Esophagus muscularis mucosa (tissue), 4 donors: ENCODE measurements at regions not wholly inside any gene's neighbourhood (a gene's known extent, or its start where the extent isn't known, plus 50 kb on each side); places are given as distances from the start of the nearest gene placed in this dataset.
"Not testable (repeated sequence)": the region's sequence is repeated elsewhere in the genome, so short reads cannot be mapped to it uniquely, and the experiment has no call there.

Source experiments
- DNase-seq: peaks from one replicate; pipeline ENCODE4 v3.0.0-alpha.2; 2017; ENCODE audit errors: extremely low spot score
- H3K27ac ChIP-seq, 4 donors: fragments of 200-600 bp; sonication (generic); replicated peaks in 1 of 4; 1 replicate in 3 of 4; 2 replicates in 1 of 4; pipeline ENCODE4 v1.5.1; 2016 to 2019; ENCODE audit warnings: mild to moderate bottlenecking in 1 of 4
- H3K27me3 ChIP-seq, 4 donors: fragments of 200-600 bp; sonication (generic); one replicate each; pipeline versions ENCODE4 v1.5.1 to v1.6.0; 2016 to 2019
- H3K36me3 ChIP-seq, 4 donors: fragments of 200-600 bp; sonication (generic); one replicate each; pipeline ENCODE4 v1.5.1; 2016 to 2019
- H3K4me1 ChIP-seq, 4 donors: fragments of 200-600 bp; sonication (generic); one replicate each; pipeline ENCODE4 v1.5.1; 2016 to 2019
- H3K4me3 ChIP-seq, 4 donors: fragments of 200-600 bp; sonication (generic); 1 replicate in 2 of 4; 2 replicates in 2 of 4; pipeline ENCODE4 v1.5.1; 2016 to 2019; ENCODE audit warnings: mild to moderate bottlenecking in 4 of 4, moderate library complexity in 1 of 4
- H3K9me3 ChIP-seq, 4 donors: fragments of 200-600 bp; sonication (generic); 1 replicate in 3 of 4; 2 replicates in 1 of 4; pipeline ENCODE4 v1.5.1; 2016 to 2019
- EP300 ChIP-seq: sonication (generic); formaldehyde crosslinking; IDR thresholded peaks from one replicate; pipeline ENCODE4 v1.6.1; 2017; ENCODE audit warnings: antibody characterized with exemption
- POLR2A ChIP-seq: fragments of 450-650 bp; IDR thresholded peaks from one replicate; pipeline ENCODE4 v1.6.1; 2017; ENCODE audit warnings: antibody characterized with exemption, moderate library complexity, mild to moderate bottlenecking, low read depth
- POLR2AphosphoS5 ChIP-seq, 2 donors: sonication (generic); formaldehyde crosslinking; IDR thresholded peaks; one replicate each; pipeline ENCODE4 v1.6.1; 2017; ENCODE audit warnings: antibody characterized with exemption in 2 of 2
- WGBS: methylation state at CpG from one replicate; pipeline ENCODE4 v1.1.5; 2018; 5-methylcytosine and 5-hydroxymethylcytosine counted together
- intact Hi-C: fragments of 100-400 bp; cut with DNase I; formaldehyde crosslinking; loops from one replicate; pipeline ENCODE4 v1.15.1; 2023
- TF ChIP-seq, protein P1 (sequence below), 3 experiments: fragments of 200-600 bp in 2 of 3; fragments of 450-650 bp in 1 of 3; sonication (generic) in 2 of 3; IDR thresholded peaks; one replicate each; pipeline ENCODE4 v1.5.1; 2017 to 2019; ENCODE audit warnings: antibody characterized with exemption in 3 of 3, mild to moderate bottlenecking in 2 of 3, moderate library complexity in 1 of 3

DNA sequence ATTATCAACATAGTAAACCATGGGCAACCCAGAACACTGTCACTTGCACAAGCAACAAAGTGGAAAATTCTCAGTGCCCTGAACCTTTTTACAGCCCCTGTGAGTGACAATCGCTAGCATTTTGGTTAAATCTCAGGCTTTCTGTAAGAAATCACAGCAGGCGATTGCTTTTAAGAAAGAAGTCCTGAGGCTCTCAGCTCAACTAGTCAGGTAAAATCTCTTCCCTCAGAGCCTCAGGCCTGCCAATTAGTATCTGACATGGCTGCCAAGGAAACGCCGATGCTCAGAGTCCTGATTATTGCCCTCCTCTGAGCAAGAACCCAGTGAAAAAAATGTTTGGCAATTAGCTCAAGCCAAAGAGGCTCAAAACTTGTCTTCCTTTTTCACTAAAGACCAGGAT, 530.8 kb downstream of the DIPK2A start:
- Histone ChIP-seq H3K4me3 (no peak overlapping the region), H3K36me3 (no peaks in the 10 kb centered on the region), H3K27me3 (no peaks in the 10 kb centered on the region), H3K4me1 (no peaks in the 10 kb centered on the region), H3K27ac (no peak overlapping the region), H3K9me3 (no peaks in the 10 kb centered on the region)
- 73% methylated on average over 4 of the region's 4 CpGs for WGBS
- no peak for DNase-seq
- no peak for TF ChIP-seq POLR2A
- no peak for TF ChIP-seq EP300
- no peak for TF ChIP-seq POLR2AphosphoS5 (IDR thresholded peaks at IDR 0.05)
- TF ChIP-seq, protein P1, sequence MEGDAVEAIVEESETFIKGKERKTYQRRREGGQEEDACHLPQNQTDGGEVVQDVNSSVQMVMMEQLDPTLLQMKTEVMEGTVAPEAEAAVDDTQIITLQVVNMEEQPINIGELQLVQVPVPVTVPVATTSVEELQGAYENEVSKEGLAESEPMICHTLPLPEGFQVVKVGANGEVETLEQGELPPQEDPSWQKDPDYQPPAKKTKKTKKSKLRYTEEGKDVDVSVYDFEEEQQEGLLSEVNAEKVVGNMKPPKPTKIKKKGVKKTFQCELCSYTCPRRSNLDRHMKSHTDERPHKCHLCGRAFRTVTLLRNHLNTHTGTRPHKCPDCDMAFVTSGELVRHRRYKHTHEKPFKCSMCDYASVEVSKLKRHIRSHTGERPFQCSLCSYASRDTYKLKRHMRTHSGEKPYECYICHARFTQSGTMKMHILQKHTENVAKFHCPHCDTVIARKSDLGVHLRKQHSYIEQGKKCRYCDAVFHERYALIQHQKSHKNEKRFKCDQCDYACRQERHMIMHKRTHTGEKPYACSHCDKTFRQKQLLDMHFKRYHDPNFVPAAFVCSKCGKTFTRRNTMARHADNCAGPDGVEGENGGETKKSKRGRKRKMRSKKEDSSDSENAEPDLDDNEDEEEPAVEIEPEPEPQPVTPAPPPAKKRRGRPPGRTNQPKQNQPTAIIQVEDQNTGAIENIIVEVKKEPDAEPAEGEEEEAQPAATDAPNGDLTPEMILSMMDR (IDR thresholded peaks at IDR 0.05) = no peak
- intact Hi-C loops = no loop called here

DNA sequence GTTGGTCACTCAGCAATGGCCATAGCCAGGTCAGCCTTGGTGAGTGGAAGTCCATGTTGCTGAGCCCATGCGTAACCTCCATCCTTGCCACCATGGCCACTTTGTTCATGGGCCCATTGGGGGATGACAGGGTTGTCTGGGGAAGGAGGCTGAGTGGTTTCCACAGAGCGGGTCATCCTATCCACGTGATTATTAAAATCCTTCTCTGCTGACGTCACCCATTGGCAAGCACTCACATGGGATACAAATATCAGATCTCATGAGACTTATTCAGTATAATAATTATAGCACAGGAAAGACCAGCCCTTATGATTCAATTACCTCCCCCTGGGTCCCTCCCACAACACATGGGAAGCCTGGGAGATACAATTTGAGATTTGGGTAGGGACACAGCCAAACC, 534.8 kb downstream of the DIPK2A start:
- not testable (repeated sequence) for H3K4me3 ChIP-seq, H3K4me1 ChIP-seq
- 95% methylated on average over 3 of the region's 4 CpGs for WGBS

DNA sequence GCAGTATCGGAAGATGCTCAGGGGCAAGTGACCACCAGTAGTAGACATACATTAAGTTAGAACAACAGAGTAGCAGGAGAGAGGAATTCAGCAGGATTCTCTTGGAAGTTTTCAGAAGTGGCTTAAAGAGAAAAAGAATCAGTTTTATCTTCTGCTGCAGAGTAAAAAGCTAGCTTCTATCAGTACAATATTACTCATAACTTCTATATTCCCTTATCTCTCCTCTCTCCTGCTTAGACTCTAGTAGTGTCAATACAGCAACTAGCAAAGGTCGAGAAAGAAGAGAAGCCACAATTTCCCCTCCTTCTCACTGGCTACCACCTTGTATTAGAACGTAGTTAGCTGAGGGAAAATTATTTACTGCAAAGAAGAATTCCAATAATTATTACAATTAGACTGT, 539.7 kb downstream of the DIPK2A start:
- 87% methylated on average over 3 of the region's 3 CpGs for WGBS
- H3K27me3 ChIP-seq = no peaks in the 10 kb centered on the region
- TF ChIP-seq EP300 = no peak
- TF ChIP-seq, protein P1 (IDR thresholded peaks at IDR 0.05) = no peak
- no peak for TF ChIP-seq POLR2AphosphoS5 (IDR thresholded peaks at IDR 0.05)
- TF ChIP-seq POLR2A = no peak
- no peak overlapping the region for H3K27ac ChIP-seq
- H3K4me1 ChIP-seq = peaks cover 0 to 6% (median 1%) of the 10 kb centered on the region in 4 donors
- no peaks in the 10 kb centered on the region for H3K36me3 ChIP-seq
- no peaks in the 10 kb centered on the region for H3K9me3 ChIP-seq
- DNase-seq = no peak
- no peak overlapping the region for H3K4me3 ChIP-seq
- intact Hi-C loops = no loop called here

More for the DNA sequence above, 534.8 kb downstream of the DIPK2A start:
- intact Hi-C loops, DNase-seq, H3K9me3 ChIP-seq, H3K27ac ChIP-seq, H3K36me3 ChIP-seq, H3K27me3 ChIP-seq: not testable (repeated sequence)

DNA sequence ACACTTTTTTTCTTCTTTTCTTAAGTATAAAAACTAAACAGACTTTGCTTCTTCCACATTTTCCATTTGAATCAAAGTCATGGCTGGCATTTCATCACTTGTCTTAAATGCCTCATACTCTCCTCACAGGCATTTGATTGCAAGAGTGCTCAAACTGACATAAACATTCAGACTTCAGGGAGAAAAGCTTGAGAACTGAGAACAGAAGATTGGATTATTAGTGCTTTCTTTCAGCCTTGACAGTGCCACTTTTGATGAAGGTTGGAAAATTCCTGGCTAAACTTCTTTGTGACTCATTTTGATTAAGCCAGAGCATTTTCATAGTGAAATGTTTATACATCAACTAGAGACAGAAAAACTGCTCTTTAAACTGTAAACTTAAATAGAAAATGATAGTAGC, 544.4 kb downstream of the DIPK2A start:
- TF ChIP-seq POLR2A (no peak), EP300 (no peak), POLR2AphosphoS5 (IDR thresholded peaks at IDR 0.05) (no peak)
- TF ChIP-seq, protein P1 (IDR thresholded peaks at IDR 0.05) = no peak
- intact Hi-C loops = no loop called here

DNA sequence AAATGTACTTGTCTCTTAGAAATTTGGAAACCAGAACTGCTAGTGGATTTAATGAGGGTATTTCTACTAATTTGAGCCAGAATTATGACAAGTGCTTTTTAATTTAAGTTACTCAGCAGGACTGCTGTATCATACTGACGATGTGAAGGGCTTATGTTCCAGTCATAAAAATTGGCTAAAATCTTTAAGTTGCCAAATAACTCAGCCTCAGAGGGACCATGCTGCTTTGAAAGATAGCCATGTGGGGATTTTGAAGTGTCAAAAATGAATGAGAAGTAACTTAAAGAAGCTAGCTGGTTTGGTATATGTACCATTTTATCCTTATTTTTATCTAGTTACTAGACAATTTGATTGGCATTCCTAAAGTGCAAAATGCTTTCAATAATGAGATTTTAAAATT, 545.0 kb downstream of the DIPK2A start:
- H3K36me3 ChIP-seq = no peaks in the 10 kb centered on the region
- DNase-seq = no peak
- H3K27ac ChIP-seq = no peak overlapping the region
- H3K4me1 ChIP-seq = peaks cover 0 to 8% (median 2%) of the 10 kb centered on the region in 4 donors
- H3K4me3 ChIP-seq = no peak overlapping the region
- H3K27me3 ChIP-seq = no peaks in the 10 kb centered on the region
- no peaks in the 10 kb centered on the region for H3K9me3 ChIP-seq
- 38% methylated on average over 1 of the region's 1 CpG for WGBS
- TF ChIP-seq POLR2A = no peak
- TF ChIP-seq, protein P1 (IDR thresholded peaks at IDR 0.05) = no peak
- no peak for TF ChIP-seq EP300
- intact Hi-C loops = no loop called here

More for the DNA sequence above, 544.4 kb downstream of the DIPK2A start:
- H3K4me1 ChIP-seq = peaks cover 0 to 8% (median 2%) of the 10 kb centered on the region in 4 donors
- no peak overlapping the region for H3K4me3 ChIP-seq
- no peaks in the 10 kb centered on the region for H3K36me3 ChIP-seq
- no peak for DNase-seq
- no peak overlapping the region for H3K27ac ChIP-seq
- no peaks in the 10 kb centered on the region for H3K27me3 ChIP-seq
- no peaks in the 10 kb centered on the region for H3K9me3 ChIP-seq
